ENCODE measurements at regions not wholly inside any gene's neighbourhood (a gene's known extent, or its start where the extent isn't known, plus 50 kb on each side); places are given as distances from the start of the nearest gene placed in this dataset.
"Not testable (repeated sequence)": the region's sequence is repeated elsewhere in the genome, so short reads cannot be mapped to it uniquely, and the experiment has no call there.

- DNase-seq: no peak
Measured at GRCh38 chr4:81756042-81756441, 284.3 kb upstream of the RASGEF1B start.

- DNase-seq: no peak
Measured at GRCh38 chr4:81754169-81754568, 282.5 kb upstream of the RASGEF1B start.

GRCh38 chr4:81751531-81752289 is 280.0 kb upstream of the RASGEF1B start:
- no peak for DNase-seq

- no peak for DNase-seq
Measured at GRCh38 chr4:81747242-81747930, 275.7 kb upstream of the RASGEF1B start.

GRCh38 chr4:81746773-81747172 is 275.1 kb upstream of the RASGEF1B start:
- no peak for DNase-seq

GRCh38 chr4:81746071-81746470 is 274.4 kb upstream of the RASGEF1B start:
- DNase-seq: no peak

GRCh38 chr4:81745050-81745449 is 273.3 kb upstream of the RASGEF1B start:
- DNase-seq: no peak

- DNase-seq: no peak
Measured at GRCh38 chr4:81743731-81744435, 272.2 kb upstream of the RASGEF1B start.

GRCh38 chr4:81740487-81740886 is 268.8 kb upstream of the RASGEF1B start:
- DNase-seq: no peak

- DNase-seq: no peak
Measured at GRCh38 chr4:81738891-81739290, 267.2 kb upstream of the RASGEF1B start.

GRCh38 chr4:81737865-81738559 is 266.3 kb upstream of the RASGEF1B start:
- no peak for DNase-seq

GRCh38 chr4:81736324-81736723 is 264.6 kb upstream of the RASGEF1B start:
- DNase-seq: no peak

- DNase-seq: no peak
Measured at GRCh38 chr4:81732980-81733379, 261.3 kb upstream of the RASGEF1B start.

GRCh38 chr4:81724925-81725329 is 253.2 kb upstream of the RASGEF1B start:
- DNase-seq: no peak

GRCh38 chr4:81723927-81724587 is 252.3 kb upstream of the RASGEF1B start:
- no peak for DNase-seq

- DNase-seq: no peak
Measured at GRCh38 chr4:81723019-81723884, 251.5 kb upstream of the RASGEF1B start.

- no peak for DNase-seq
Measured at GRCh38 chr4:81722290-81722851, 250.7 kb upstream of the RASGEF1B start.

GRCh38 chr4:81715757-81716156 is 244.1 kb upstream of the RASGEF1B start:
- DNase-seq: no peak

- DNase-seq: not testable (repeated sequence)
Measured at GRCh38 chr4:81715357-81715756, 243.7 kb upstream of the RASGEF1B start.

GRCh38 chr4:81714291-81714690 is 242.6 kb upstream of the RASGEF1B start:
- no peak for DNase-seq

GRCh38 chr4:81712714-81713113 is 241.0 kb upstream of the RASGEF1B start:
- no peak for DNase-seq

Data from effector CD8-positive, alpha-beta T cell (primary cell).